Ascending aorta (tissue), 2 donors: ENCODE measurements at regions not wholly inside any gene's neighbourhood (a gene's known extent, or its start where the extent isn't known, plus 50 kb on each side); places are given as distances from the start of the nearest gene placed in this dataset.

Source experiments
- DNase-seq, 2 donors: peaks; one replicate each; pipeline ENCODE4 v3.0.0-alpha.2; 2019; ENCODE audit warnings: low spot score in 2 of 2
- H3K27ac ChIP-seq, 2 donors: fragments of 200-600 bp; sonication (generic); one replicate each; pipeline ENCODE4 v1.5.1; 2016 to 2017; ENCODE audit warnings: mild to moderate bottlenecking in 1 of 2
- H3K27me3 ChIP-seq: fragments of 200-600 bp; sonication (generic); one replicate; pipeline ENCODE4 v1.5.1; 2017
- H3K36me3 ChIP-seq, 2 donors: fragments of 200-600 bp; sonication (generic); one replicate each; pipeline ENCODE4 v1.5.1; 2016
- H3K4me1 ChIP-seq, 2 donors: fragments of 200-600 bp; sonication (generic); one replicate each; pipeline ENCODE4 v1.5.1; 2016 to 2017; ENCODE audit warnings: mild to moderate bottlenecking in 1 of 2
- H3K4me3 ChIP-seq, 2 donors: fragments of 200-600 bp; sonication (generic); one replicate each; pipeline ENCODE4 v1.5.1; 2016 to 2017; ENCODE audit warnings: mild to moderate bottlenecking in 1 of 2
- H3K9me3 ChIP-seq, 2 donors: fragments of 200-600 bp; sonication (generic); one replicate each; pipeline ENCODE4 v1.5.1; 2016
- CTCF ChIP-seq, 3 experiments: fragments of 200-600 bp in 2 of 3; fragments of 450-650 bp in 1 of 3; sonication (generic) in 2 of 3; IDR thresholded peaks; one replicate each; pipeline ENCODE4 v1.5.1; 2016 to 2019; ENCODE audit warnings: antibody characterized with exemption in 3 of 3, mild to moderate bottlenecking in 1 of 3, moderate library complexity in 1 of 3
- intact Hi-C: fragments of 100-400 bp; cut with DNase I; formaldehyde crosslinking; loops from one replicate; pipeline ENCODE4 v1.15.1; 2023

- no peak overlapping the region for H3K27ac ChIP-seq
- intact Hi-C loops = no loop called here
- no peaks in the 10 kb centered on the region for H3K4me1 ChIP-seq
- H3K4me3 ChIP-seq = no peak overlapping the region
- no peaks in the 10 kb centered on the region for H3K9me3 ChIP-seq
- H3K36me3 ChIP-seq = no peaks in the 10 kb centered on the region
- no peak for TF ChIP-seq CTCF (IDR thresholded peaks at IDR 0.05)
- DNase-seq = no peak
- no peaks in the 10 kb centered on the region for H3K27me3 ChIP-seq
Observed at GRCh38 chr13:21800837-21801616, 130.2 kb downstream of the FGF9 start.

- Histone ChIP-seq H3K4me1 (no peaks in the 10 kb centered on the region), H3K4me3 (no peak overlapping the region), H3K27me3 (no peaks in the 10 kb centered on the region), H3K27ac (no peak overlapping the region), H3K9me3 (no peaks in the 10 kb centered on the region), H3K36me3 (no peaks in the 10 kb centered on the region)
- TF ChIP-seq CTCF (IDR thresholded peaks at IDR 0.05) = no peak
- DNase-seq = no peak
- intact Hi-C loops = no loop called here
Observed at GRCh38 chr13:21805733-21806132, 134.9 kb downstream of the FGF9 start.

GRCh38 chr13:21812192-21812626 lies 141.3 kb downstream of the FGF9 start:
- Histone ChIP-seq H3K27ac (no peak overlapping the region), H3K36me3 (no peaks in the 10 kb centered on the region), H3K4me3 (no peak overlapping the region), H3K27me3 (no peaks in the 10 kb centered on the region), H3K4me1 (no peaks in the 10 kb centered on the region), H3K9me3 (no peaks in the 10 kb centered on the region)
- intact Hi-C loops = loop anchor here (2.0 kb wide), 1 partner anchor 65 kb away; no protein-coding TSS in a partner anchor
- no peak for TF ChIP-seq CTCF (IDR thresholded peaks at IDR 0.05)
- DNase-seq = no peak

- TF ChIP-seq CTCF (IDR thresholded peaks at IDR 0.05) = no peak
- H3K27me3 ChIP-seq = no peaks in the 10 kb centered on the region
- H3K4me3 ChIP-seq = no peak overlapping the region
- DNase-seq = no peak
- no peak overlapping the region for H3K27ac ChIP-seq
- intact Hi-C loops = loop anchor here (2.0 kb wide), 1 partner anchor 64 kb away; no protein-coding TSS in a partner anchor
- no peaks in the 10 kb centered on the region for H3K9me3 ChIP-seq
- H3K4me1 ChIP-seq = no peaks in the 10 kb centered on the region
- H3K36me3 ChIP-seq = no peaks in the 10 kb centered on the region
Observed at GRCh38 chr13:21813110-21813509, 142.2 kb downstream of the FGF9 start.

- DNase-seq = no peak
- H3K4me3 ChIP-seq = no peak overlapping the region
- H3K4me1 ChIP-seq = no peaks in the 10 kb centered on the region
- no peaks in the 10 kb centered on the region for H3K36me3 ChIP-seq
- no peak overlapping the region for H3K27ac ChIP-seq
- intact Hi-C loops = loop anchor here (2.0 kb wide), 1 partner anchor 63 kb away; no protein-coding TSS in a partner anchor
- H3K9me3 ChIP-seq = no peaks in the 10 kb centered on the region
- no peaks in the 10 kb centered on the region for H3K27me3 ChIP-seq
- TF ChIP-seq CTCF (IDR thresholded peaks at IDR 0.05) = no peak
Observed at GRCh38 chr13:21813844-21814243, 143.0 kb downstream of the FGF9 start.
